Lung (tissue), 11 donors: ENCODE measurements at regions not wholly inside any gene's neighbourhood (a gene's known extent, or its start where the extent isn't known, plus 50 kb on each side); places are given as distances from the start of the nearest gene placed in this dataset.

Source experiments
- ATAC-seq: fragments of 200-7000 bp; cut with Tn5 transposase; one replicate; pipeline ENCODE4 v1.9.1; 2020; ENCODE audit warnings: moderate number of reproducible peaks; ENCODE audit not compliant: insufficient read depth, low FRiP score
- DNase-seq, 3 donors: peaks; one replicate each; pipeline ENCODE4 v3.0.0-alpha.2; 2013 to 2017
- H3K27ac ChIP-seq, 2 donors: one replicate each; pipeline ENCODE4 v1.5.1; 2013; ENCODE audit warnings: mild to moderate bottlenecking in 2 of 2, moderate library complexity in 2 of 2, control low read depth in 1 of 2, inconsistent platforms in 1 of 2, low read depth in 1 of 2, low read length in 1 of 2
- H3K27me3 ChIP-seq, 3 donors: one replicate each; pipeline ENCODE4 v1.5.1; 2013; ENCODE audit warnings: low read length in 2 of 3; ENCODE audit not compliant: control insufficient read depth in 3 of 3, insufficient read depth in 3 of 3
- H3K36me3 ChIP-seq, 4 donors: one replicate each; pipeline ENCODE4 v1.5.1; 2013; ENCODE audit warnings: low read length in 4 of 4, mild to moderate bottlenecking in 1 of 4, moderate library complexity in 1 of 4; ENCODE audit not compliant: control insufficient read depth in 4 of 4, insufficient read depth in 4 of 4
- H3K4me1 ChIP-seq, 5 donors: one replicate each; pipeline ENCODE4 v1.5.1; 2013; ENCODE audit warnings: low read length in 5 of 5, mild to moderate bottlenecking in 2 of 5, moderate library complexity in 1 of 5; ENCODE audit not compliant: control insufficient read depth in 5 of 5, insufficient read depth in 5 of 5
- H3K4me3 ChIP-seq: one replicate; pipeline ENCODE4 v1.5.1; 2013; ENCODE audit warnings: mild to moderate bottlenecking, control low read depth, moderate library complexity
- H3K9ac ChIP-seq, 2 donors: one replicate each; pipeline ENCODE4 v1.5.1; 2013; ENCODE audit warnings: low read length in 2 of 2, control low read depth in 1 of 2; ENCODE audit not compliant: insufficient read depth in 1 of 2
- H3K9me3 ChIP-seq, 4 donors: one replicate each; pipeline ENCODE4 v1.5.1; 2013; ENCODE audit warnings: low read length in 3 of 4, mild to moderate bottlenecking in 1 of 4, moderate library complexity in 1 of 4; ENCODE audit not compliant: control insufficient read depth in 4 of 4, insufficient read depth in 3 of 4
- CTCF ChIP-seq: IDR thresholded peaks from 2 replicates; pipeline ENCODE4 v1.5.1; 2012; ENCODE audit warnings: mild to moderate bottlenecking; ENCODE audit errors: control extremely low read depth, extremely low read depth
- WGBS, 2 donors: extraction: QIAGEN DNeasy Blood & Tissue Kit; methylation state at CpG; one replicate each; pipeline ENCODE4 v1.1.7; 2013; 5-methylcytosine and 5-hydroxymethylcytosine counted together
- donor health status: control.
- donor health status: control.
- donor health status: Bipolar disorder and iron deficiency.
- donor health status: healthy.
- donor health status: DM: yes; HTN: yes; CAD: no.

- Histone ChIP-seq H3K36me3 (no peaks in the 10 kb centered on the region), H3K9ac (no peak overlapping the region), H3K9me3 (no peaks in the 10 kb centered on the region), H3K4me1 (peaks cover 0 to 5% (median 0%) of the 10 kb centered on the region in 5 donors), H3K27me3 (no peaks in the 10 kb centered on the region), H3K27ac (no peak overlapping the region), H3K4me3 (no peak overlapping the region)
- no peak for TF ChIP-seq CTCF
- no peak for DNase-seq
- ATAC-seq: no peak
- 93 to 100% methylated on average over 1 of the region's 1 CpG for WGBS, 2 donors
Measured at GRCh38 chr17:13316657-13317056, 285.1 kb downstream of the HS3ST3A1 start.

GRCh38 chr17:13311306-13311705, 290.4 kb downstream of the HS3ST3A1 start:
- DNase-seq (peak; percentile 24 to 63 (median 36)), ATAC-seq (no peak)
- Histone ChIP-seq H3K36me3 (no peaks in the 10 kb centered on the region), H3K4me1 (peaks cover 0 to 5% (median 0%) of the 10 kb centered on the region in 5 donors), H3K9me3 (peaks cover 0 to 5% (median 0%) of the 10 kb centered on the region in 4 donors), H3K27me3 (no peaks in the 10 kb centered on the region), H3K27ac (no peak overlapping the region), H3K4me3 (no peak overlapping the region), H3K9ac (no peak overlapping the region)
- no peak for TF ChIP-seq CTCF
- WGBS, 2 donors: 72 to 90% methylated on average over 1 of the region's 1 CpG

GRCh38 chr17:13310858-13311257, 290.9 kb downstream of the HS3ST3A1 start:
- no peak overlapping the region for H3K4me3 ChIP-seq
- TF ChIP-seq CTCF: no peak
- 1 to 90% methylated on average over 2 of the region's 2 CpGs for WGBS, 2 donors
- no peaks in the 10 kb centered on the region for H3K27me3 ChIP-seq
- H3K36me3 ChIP-seq: no peaks in the 10 kb centered on the region
- no peak overlapping the region for H3K27ac ChIP-seq
- H3K9me3 ChIP-seq: peaks cover 0 to 5% (median 0%) of the 10 kb centered on the region in 4 donors
- peaks cover 0 to 5% (median 0%) of the 10 kb centered on the region in 5 donors for H3K4me1 ChIP-seq
- H3K9ac ChIP-seq: no peak overlapping the region
- ATAC-seq (no peak), DNase-seq (no peak)
